ENCODE measurements at regions not wholly inside any gene's neighbourhood (a gene's known extent, or its start where the extent isn't known, plus 50 kb on each side); places are given as distances from the start of the nearest gene placed in this dataset.

GRCh38 chr22:47656806-47657205 lies 894.4 kb downstream of the TBC1D22A start:
- Mint-ChIP-seq H3K36me3 (ENCODE audit: low read depth) (no peaks in the 10 kb centered on the region; the same call in 1 of the 3 replicates), H3K27ac (no peak overlapping the region), H3K9me3 (peaks cover 13% of the 10 kb centered on the region), H3K4me1 (peaks cover 6% of the 10 kb centered on the region), H3K27me3 (ENCODE audit: insufficient read depth, low read depth, poor library complexity) (peaks cover 5% of the 10 kb centered on the region), H3K4me3 (no peak overlapping the region)
- Histone ChIP-seq H3K4me2 (no peak overlapping the region), H3K27me3 (ENCODE audit: insufficient read depth) (no peaks in the 10 kb centered on the region), H3K27ac (ENCODE audit: low read depth) (no peak overlapping the region), H3K9me2 (ENCODE audit: insufficient read depth) (no peaks in the 10 kb centered on the region), H3K4me3 (no peak overlapping the region), H3K79me2 (replicated peaks; ENCODE audit: insufficient read depth) (no peaks in the 10 kb centered on the region), H3K36me3 (ENCODE audit: insufficient read depth) (peaks cover 9% of the 10 kb centered on the region; the same call in 1 of the 2 replicates), H3K4me1 (ENCODE audit: insufficient read depth) (no peaks in the 10 kb centered on the region), H4K20me1 (replicated peaks; ENCODE audit: insufficient read depth) (no peaks in the 10 kb centered on the region), H3F3A (replicated peaks; ENCODE audit: low read depth) (no peaks in the 10 kb centered on the region), H2AFZ (no peak overlapping the region)
- no peak for DNase-seq (ENCODE audit: low spot score)
- no peak for ATAC-seq
- TF ChIP-seq NANOG (IDR thresholded peaks at IDR 0.05; ENCODE audit: borderline replicate concordance) (no peak), REST (IDR thresholded peaks at IDR 0.05; ENCODE audit: unreplicated experiment) (no peak), ZNF114 (CRISPR knock-in tag; IDR thresholded peaks at IDR 0.05) (no peak), EZH2 (IDR thresholded peaks at IDR 0.05; ENCODE audit: low read depth, unreplicated experiment) (no peak)

GRCh38 chr22:47655930-47656329 lies 893.5 kb downstream of the TBC1D22A start:
- Histone ChIP-seq H3K79me2 (replicated peaks; ENCODE audit: insufficient read depth) (no peaks in the 10 kb centered on the region), H3K27ac (ENCODE audit: low read depth) (no peak overlapping the region), H3K4me2 (no peak overlapping the region), H4K20me1 (replicated peaks; ENCODE audit: insufficient read depth) (no peaks in the 10 kb centered on the region), H3K36me3 (ENCODE audit: insufficient read depth) (peaks cover 7% of the 10 kb centered on the region; the same call in 1 of the 2 replicates), H3K4me1 (ENCODE audit: insufficient read depth) (no peaks in the 10 kb centered on the region), H3K9me2 (ENCODE audit: insufficient read depth) (no peaks in the 10 kb centered on the region), H3K4me3 (no peak overlapping the region), H2AFZ (no peak overlapping the region), H3F3A (replicated peaks; ENCODE audit: low read depth) (no peaks in the 10 kb centered on the region), H3K27me3 (ENCODE audit: insufficient read depth) (no peaks in the 10 kb centered on the region)
- Mint-ChIP-seq H3K27ac (no peak overlapping the region), H3K4me3 (no peak overlapping the region), H3K36me3 (ENCODE audit: low read depth) (no peaks in the 10 kb centered on the region; the same call in 1 of the 3 replicates), H3K4me1 (peaks cover 6% of the 10 kb centered on the region), H3K27me3 (ENCODE audit: insufficient read depth, low read depth, poor library complexity) (peaks cover 5% of the 10 kb centered on the region), H3K9me3 (peaks cover 12% of the 10 kb centered on the region)
- DNase-seq (ENCODE audit: low spot score) (no peak), ATAC-seq (no peak)
- TF ChIP-seq ZNF331 (CRISPR knock-in tag; IDR thresholded peaks at IDR 0.05; ENCODE audit: low read depth) (no peak), ETS1 (IDR thresholded peaks at IDR 0.05) (no peak), POLR2AphosphoS5 (IDR thresholded peaks at IDR 0.05; ENCODE audit: low read depth) (no peak), ZNF462 (CRISPR knock-in tag; IDR thresholded peaks at IDR 0.05) (no peak), EZH2 (IDR thresholded peaks at IDR 0.05; ENCODE audit: low read depth, unreplicated experiment) (no peak), CTCF (conservative IDR thresholded peaks at IDR 0.05; ENCODE audit: low read depth in 2 of 2) (no peak), CREB1 (CRISPR knock-in tag; IDR thresholded peaks at IDR 0.05; ENCODE audit: low read depth) (no peak)

Measured in GM23338 (cell line).